Esophagus muscularis mucosa (tissue), 4 donors: ENCODE measurements at regions not wholly inside any gene's neighbourhood (a gene's known extent, or its start where the extent isn't known, plus 50 kb on each side); places are given as distances from the start of the nearest gene placed in this dataset.

Experiments used
- EP300 ChIP-seq: sonication (generic); formaldehyde crosslinking; IDR thresholded peaks from one replicate; pipeline ENCODE4 v1.6.1; 2017; ENCODE audit warnings: antibody characterized with exemption
- POLR2A ChIP-seq: fragments of 450-650 bp; IDR thresholded peaks from one replicate; pipeline ENCODE4 v1.6.1; 2017; ENCODE audit warnings: antibody characterized with exemption, moderate library complexity, mild to moderate bottlenecking, low read depth
- POLR2AphosphoS5 ChIP-seq, 2 donors: sonication (generic); formaldehyde crosslinking; IDR thresholded peaks; one replicate each; pipeline ENCODE4 v1.6.1; 2017; ENCODE audit warnings: antibody characterized with exemption in 2 of 2
- TF ChIP-seq, protein P1 (sequence below), 3 experiments: fragments of 200-600 bp in 2 of 3; fragments of 450-650 bp in 1 of 3; sonication (generic) in 2 of 3; IDR thresholded peaks; one replicate each; pipeline ENCODE4 v1.5.1; 2017 to 2019; ENCODE audit warnings: antibody characterized with exemption in 3 of 3, mild to moderate bottlenecking in 2 of 3, moderate library complexity in 1 of 3

DNA sequence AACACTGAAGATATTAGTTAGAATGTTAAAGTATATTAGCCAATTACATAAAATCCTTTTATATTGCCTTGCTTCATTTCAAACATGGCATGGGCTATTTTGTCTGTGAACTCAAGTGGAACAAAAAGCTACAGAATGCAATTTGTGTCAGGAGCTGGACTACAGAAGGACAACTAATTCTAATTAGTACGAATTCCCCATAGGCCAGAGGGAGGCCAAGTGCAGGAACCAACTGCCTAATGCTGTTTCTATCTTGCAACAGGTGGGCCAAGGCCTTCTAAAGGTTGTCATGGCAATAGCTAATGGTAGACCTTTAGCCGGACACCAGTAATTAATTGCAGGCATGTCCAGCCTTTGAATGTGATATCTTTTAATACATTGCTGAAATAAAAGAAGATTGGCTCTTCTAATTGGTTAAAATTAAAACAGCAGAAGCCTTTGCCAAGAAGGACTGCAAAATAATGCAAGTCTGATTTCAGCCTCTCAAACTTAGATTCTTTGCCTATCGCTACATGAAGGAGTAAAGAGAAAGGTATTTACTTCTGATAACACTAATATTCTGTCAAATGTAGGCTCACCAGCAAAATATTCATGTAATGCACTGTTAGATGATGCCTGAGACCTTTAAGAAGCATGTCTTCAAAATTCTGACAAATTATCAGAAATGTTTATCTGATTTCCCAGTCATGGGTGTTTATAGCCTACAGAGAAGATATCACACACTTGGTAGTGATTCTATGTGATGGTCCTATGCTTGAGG lies 232.1 kb downstream of the LMO4 start:
- TF ChIP-seq, protein P1, sequence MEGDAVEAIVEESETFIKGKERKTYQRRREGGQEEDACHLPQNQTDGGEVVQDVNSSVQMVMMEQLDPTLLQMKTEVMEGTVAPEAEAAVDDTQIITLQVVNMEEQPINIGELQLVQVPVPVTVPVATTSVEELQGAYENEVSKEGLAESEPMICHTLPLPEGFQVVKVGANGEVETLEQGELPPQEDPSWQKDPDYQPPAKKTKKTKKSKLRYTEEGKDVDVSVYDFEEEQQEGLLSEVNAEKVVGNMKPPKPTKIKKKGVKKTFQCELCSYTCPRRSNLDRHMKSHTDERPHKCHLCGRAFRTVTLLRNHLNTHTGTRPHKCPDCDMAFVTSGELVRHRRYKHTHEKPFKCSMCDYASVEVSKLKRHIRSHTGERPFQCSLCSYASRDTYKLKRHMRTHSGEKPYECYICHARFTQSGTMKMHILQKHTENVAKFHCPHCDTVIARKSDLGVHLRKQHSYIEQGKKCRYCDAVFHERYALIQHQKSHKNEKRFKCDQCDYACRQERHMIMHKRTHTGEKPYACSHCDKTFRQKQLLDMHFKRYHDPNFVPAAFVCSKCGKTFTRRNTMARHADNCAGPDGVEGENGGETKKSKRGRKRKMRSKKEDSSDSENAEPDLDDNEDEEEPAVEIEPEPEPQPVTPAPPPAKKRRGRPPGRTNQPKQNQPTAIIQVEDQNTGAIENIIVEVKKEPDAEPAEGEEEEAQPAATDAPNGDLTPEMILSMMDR (IDR thresholded peaks at IDR 0.05), result no peak
- no peak for TF ChIP-seq POLR2A
- TF ChIP-seq POLR2AphosphoS5 (IDR thresholded peaks at IDR 0.05), result no peak
- TF ChIP-seq EP300, result no peak
